CD4-positive, alpha-beta T cell treated with Interleukin-6 at 100 ng/mL for 8 hours (primary cell): ENCODE measurements at regions not wholly inside any gene's neighbourhood (a gene's known extent, or its start where the extent isn't known, plus 50 kb on each side); places are given as distances from the start of the nearest gene placed in this dataset.

Experiments
- DNase-seq: peaks from one replicate; pipeline ENCODE4 v3.0.0-alpha.2; 2020; ENCODE audit warnings: mixed read lengths, low spot score

- no peak for DNase-seq
These were observed 371.6 kb downstream of the PIK3R1 start for GRCh38 chr5:68587171-68587570.

- DNase-seq, result no peak
These were observed 376.3 kb downstream of the PIK3R1 start for GRCh38 chr5:68591850-68592249.

- DNase-seq, result no peak
These were observed 376.8 kb downstream of the PIK3R1 start for GRCh38 chr5:68592351-68592750.

GRCh38 chr5:68593211-68593671, 377.7 kb downstream of the PIK3R1 start:
- DNase-seq, result no peak

- no peak for DNase-seq
These were observed 397.4 kb downstream of the PIK3R1 start for GRCh38 chr5:68612972-68613371.

GRCh38 chr5:68618501-68618900, 402.9 kb downstream of the PIK3R1 start:
- no peak for DNase-seq

GRCh38 chr5:68627001-68627400, 411.4 kb downstream of the PIK3R1 start:
- DNase-seq, result no peak

- DNase-seq, result no peak
These were observed 412.7 kb downstream of the PIK3R1 start for GRCh38 chr5:68628082-68628814.

- DNase-seq, result no peak
These were observed 414.8 kb downstream of the PIK3R1 start for GRCh38 chr5:68630354-68630753.

GRCh38 chr5:68631884-68632283, 416.3 kb downstream of the PIK3R1 start:
- DNase-seq, result no peak

- no peak for DNase-seq
These were observed 425.7 kb downstream of the PIK3R1 start for GRCh38 chr5:68641211-68641610.

- DNase-seq, result no peak
These were observed 427.5 kb downstream of the PIK3R1 start for GRCh38 chr5:68643064-68643463.

GRCh38 chr5:68644971-68645370, 429.4 kb downstream of the PIK3R1 start:
- no peak for DNase-seq

- no peak for DNase-seq
These were observed 430.6 kb downstream of the PIK3R1 start for GRCh38 chr5:68646144-68646543.

- no peak for DNase-seq
These were observed 432.2 kb downstream of the PIK3R1 start for GRCh38 chr5:68647743-68648142.

GRCh38 chr5:68648944-68649857, 433.6 kb downstream of the PIK3R1 start:
- no peak for DNase-seq

GRCh38 chr5:68652534-68652965, 437.0 kb downstream of the PIK3R1 start:
- no peak for DNase-seq

- DNase-seq, result no peak
These were observed 437.9 kb downstream of the PIK3R1 start for GRCh38 chr5:68653471-68653870.

GRCh38 chr5:68657055-68657961, 436.5 kb upstream of the SLC30A5 start:
- DNase-seq, result no peak

GRCh38 chr5:68658810-68659372, 434.9 kb upstream of the SLC30A5 start:
- DNase-seq, result no peak

GRCh38 chr5:68659881-68660280, 433.9 kb upstream of the SLC30A5 start:
- DNase-seq, result no peak

- DNase-seq, result no peak
These were observed 432.6 kb upstream of the SLC30A5 start for GRCh38 chr5:68661237-68661636.
